ENCODE measurements at regions not wholly inside any gene's neighbourhood (a gene's known extent, or its start where the extent isn't known, plus 50 kb on each side); places are given as distances from the start of the nearest gene placed in this dataset.

DNA sequence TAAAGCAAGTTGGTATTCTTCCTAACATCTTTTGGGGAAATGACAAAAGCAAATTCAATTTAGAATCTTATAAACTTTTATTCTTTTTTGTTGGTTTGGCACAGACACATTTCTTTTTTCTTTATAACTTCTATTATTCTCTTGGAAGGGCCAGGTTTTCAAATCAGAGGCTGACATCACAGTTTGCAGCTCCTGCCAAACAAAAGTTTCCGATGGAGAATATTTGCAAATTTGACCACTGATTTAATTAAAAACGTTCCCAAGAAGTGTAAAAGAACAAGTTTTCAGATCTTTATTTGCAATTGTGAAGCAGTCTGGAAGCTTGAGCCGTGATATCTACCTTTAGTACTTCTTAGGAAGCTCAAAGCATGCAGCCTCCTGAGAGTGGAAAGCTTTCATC is 53.8 kb upstream of the CD83 start:
- DNase-seq = no peak

DNA sequence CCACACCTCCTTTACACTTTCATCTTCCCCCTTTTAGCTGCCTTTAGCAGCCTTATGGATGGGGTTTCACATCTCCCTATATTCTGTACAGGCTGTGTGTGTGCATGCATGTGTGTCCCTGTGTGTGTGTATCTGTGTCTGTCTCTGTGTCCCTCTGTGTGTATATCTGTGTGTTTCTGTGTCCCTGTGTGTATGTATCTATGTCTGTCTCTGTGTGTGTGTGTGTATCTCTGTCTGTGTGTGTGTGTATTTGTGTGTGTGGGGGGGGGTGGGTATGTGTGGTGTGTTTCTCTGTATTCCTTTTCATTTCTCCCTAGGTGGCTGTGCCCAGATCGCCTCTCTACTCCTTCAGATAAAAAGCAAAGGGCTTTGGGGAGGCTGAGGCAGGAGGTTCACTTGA is 52.2 kb upstream of the CD83 start:
- no peak for DNase-seq

DNA sequence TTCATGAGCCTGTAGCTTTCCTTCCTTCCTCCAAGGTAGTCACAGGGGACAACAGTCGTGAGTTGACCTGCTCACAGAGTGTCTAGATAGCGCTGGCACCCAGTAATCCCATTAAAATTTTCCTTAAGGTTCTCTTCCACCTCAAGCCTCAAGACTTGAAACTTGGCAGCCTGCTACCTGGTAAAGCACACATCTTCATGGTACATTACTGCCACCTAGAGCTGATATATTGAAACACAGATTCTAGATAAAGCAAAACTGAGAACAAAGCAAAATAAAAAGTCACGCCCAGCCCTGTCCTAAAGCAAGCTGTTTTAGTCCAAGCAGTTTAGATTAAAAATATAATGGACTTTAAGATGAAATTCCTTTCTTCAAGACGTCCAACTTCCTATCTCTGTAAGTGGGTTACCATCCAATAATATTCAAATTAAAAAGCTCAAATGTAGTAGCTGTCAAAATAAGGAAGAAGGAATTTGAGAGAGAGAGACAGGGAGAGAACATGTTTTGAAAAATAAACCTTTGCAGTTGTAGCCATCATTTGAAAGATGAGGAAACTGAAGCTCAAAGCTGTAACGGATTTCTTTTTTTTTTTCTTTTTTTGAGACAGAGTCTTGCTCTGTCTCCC is 50.7 kb upstream of the CD83 start:
- peak; percentile 55 to 70 for DNase-seq

DNA sequence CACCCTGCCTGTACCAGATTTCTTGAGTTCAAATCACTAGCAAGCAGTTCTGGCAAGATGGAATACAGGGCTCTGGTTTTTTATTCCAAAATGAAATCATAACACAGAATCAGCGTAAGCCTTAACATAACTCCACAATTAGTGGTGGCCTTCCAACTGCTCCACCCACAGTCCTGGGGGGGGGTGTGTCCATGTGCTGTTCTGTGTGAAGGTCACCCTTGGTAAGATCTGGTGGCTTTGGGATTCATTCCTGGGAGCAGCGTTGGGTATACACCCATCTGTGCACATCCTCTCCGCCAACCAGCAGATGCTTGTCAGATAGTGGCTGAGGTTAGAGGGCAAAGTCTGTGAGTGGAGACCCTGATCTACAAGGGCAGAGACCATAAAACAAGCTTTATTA is 49.9 kb upstream of the CD83 start:
- DNase-seq = no peak
